ENCODE measurements at regions not wholly inside any gene's neighbourhood (a gene's known extent, or its start where the extent isn't known, plus 50 kb on each side); places are given as distances from the start of the nearest gene placed in this dataset.

DNA sequence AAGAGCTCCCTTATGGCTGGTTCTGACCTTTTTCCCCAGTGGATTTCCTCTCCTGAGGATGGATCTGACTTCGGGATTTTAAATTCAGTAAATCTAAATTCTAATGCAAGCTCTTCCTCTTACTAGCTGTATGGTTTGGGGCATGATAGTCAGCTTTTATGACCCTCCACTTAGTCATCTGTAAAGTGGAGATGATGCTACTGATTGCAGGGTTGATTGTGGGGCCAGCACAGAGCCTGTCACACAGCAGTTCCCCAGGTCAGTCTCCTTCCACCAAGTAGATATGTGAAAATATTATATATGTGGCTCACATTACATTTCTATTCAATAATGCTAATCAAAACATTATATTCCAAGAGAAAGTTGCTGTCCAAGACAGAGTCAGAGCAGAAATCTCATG, 141.3 kb upstream of the UBE2E1 start:
- DNase-seq: no peak

DNA sequence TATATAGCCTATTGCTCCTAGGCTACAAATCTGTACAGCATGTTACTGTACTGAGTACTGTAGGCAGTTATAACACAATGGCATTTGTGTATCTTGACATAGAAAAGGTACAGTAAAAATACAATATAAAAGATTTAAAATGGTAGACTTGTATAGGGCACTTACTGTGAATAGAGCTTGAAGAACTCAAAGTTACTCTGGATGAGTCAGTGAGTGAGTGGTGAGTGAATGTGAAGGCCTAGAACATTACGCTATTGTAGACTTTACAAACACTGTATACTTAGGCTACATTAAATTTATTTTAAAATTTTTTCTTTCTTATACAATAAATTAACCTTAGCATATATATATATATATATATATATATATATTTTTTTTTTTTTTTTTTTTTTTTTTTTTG, 140.0 kb upstream of the UBE2E1 start:
- no peak for DNase-seq

DNA sequence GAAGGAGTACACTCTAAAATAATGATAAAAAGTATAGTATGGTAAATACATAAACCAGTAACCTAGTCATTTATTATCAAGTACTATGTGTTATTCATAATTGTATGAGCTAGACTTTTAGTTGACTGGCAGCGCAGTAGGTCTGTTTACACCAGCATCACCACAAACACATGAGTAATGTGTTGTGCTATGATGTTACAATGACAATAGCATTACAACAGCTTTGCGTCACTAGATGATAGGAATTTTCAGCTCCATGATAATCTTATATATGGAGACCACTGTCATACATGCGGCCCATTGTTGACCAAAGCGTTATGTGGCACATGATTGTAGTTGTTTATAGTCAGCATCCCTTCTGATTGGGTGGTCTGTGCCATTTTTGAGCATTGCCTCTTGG, 138.9 kb upstream of the UBE2E1 start:
- DNase-seq: no peak

GRCh38 chr3:23667536-23668429, 138.0 kb upstream of the UBE2E1 start:
- no peak for DNase-seq

- no peak for DNase-seq
Observed at GRCh38 chr3:23668430-23668904, 137.3 kb upstream of the UBE2E1 start.

- DNase-seq: no peak
Observed at GRCh38 chr3:23669541-23670255, 136.1 kb upstream of the UBE2E1 start.

- DNase-seq: peak in 5 of 56 donors; percentile 2 to 21 (median 6)
Observed at GRCh38 chr3:23671851-23672589, 133.7 kb upstream of the UBE2E1 start.

DNA sequence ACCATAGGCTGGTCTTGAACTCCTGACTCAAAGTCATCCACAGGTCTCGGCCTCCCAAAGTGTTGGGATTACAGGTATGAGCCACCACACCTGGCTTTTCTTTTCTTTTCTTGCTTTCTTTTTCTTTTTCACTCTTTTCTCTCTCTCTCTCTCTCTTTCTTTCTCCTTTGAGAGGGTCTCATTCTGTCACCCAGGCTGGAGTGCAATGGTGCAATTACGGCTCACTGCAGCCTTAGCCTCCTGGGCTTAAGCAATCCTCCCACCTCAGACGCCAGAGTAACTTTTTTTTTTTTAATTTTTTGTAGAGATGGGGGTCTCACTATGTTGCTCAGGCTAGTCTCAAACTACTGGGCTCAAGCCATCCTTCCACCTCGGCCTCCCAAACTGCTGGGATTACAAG, 133.1 kb upstream of the UBE2E1 start:
- DNase-seq: no peak

GRCh38 chr3:23675010-23675409, 130.7 kb upstream of the UBE2E1 start:
- no peak for DNase-seq

DNA sequence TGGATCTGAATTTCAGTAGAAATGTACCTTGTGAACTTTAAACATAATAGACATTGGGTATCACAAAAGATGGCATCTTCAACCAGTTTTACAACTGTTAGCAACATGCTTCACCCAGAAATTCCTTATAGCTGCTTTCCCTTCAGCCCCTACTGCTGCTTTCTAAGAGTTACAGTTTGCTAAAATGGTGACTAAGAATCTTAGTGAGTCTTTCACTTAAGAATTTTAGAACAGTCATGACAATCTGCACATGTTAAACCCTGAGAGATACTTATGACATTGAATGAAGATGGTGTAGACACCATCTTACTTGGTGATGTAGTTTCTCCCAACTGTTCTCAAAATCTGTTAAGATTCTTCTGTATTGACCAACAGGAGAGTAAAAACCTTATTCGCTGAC, 129.7 kb upstream of the UBE2E1 start:
- no peak for DNase-seq

- no peak for DNase-seq
Observed at GRCh38 chr3:23682646-23683045, 123.1 kb upstream of the UBE2E1 start.

- peak in 39 of 56 donors; percentile 4 to 87 (median 22) for DNase-seq
Observed at GRCh38 chr3:23685541-23686258, 120.1 kb upstream of the UBE2E1 start.

DNA sequence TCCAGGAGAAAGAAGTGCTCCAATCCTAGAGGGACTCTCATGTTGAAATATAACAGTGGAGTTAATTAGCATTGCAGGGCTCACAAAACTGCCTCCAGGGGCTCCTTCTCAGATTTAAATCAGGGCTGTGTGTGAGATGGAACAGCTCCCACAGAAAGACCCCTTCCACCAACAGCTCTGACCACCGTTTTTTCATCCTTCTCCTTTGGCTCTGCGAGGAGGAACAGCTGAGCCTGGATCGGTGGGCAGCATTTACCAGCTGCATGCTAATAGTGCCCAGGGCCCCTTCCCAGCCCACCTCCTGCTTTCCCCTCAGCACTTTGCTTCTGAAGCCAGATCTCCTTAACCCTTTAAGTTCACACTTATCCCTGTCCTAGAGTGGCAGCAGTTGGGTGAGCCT, 119.2 kb upstream of the UBE2E1 start:
- no peak for DNase-seq

- no peak for DNase-seq
Observed at GRCh38 chr3:23691357-23691895, 114.3 kb upstream of the UBE2E1 start.

DNA sequence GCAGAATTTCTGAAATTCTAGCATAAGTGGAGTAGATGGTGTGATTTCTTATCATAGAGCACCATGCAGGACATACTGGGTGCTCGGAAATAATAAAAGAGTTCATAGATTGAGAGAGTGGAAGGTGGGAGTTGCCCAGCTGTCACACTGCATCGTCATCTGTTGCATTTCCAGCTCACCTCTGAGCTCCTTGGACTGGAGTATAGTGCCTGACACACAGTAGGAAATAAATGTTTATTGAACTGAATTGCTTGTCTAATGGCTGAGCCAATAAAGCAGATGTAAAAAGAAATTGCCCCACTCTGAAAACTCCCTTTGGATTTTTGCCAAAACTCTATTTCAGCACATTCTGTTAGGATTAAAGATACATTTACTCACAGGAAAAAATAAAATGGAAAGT, 108.9 kb upstream of the UBE2E1 start:
- no peak for DNase-seq

- DNase-seq: no peak
Observed at GRCh38 chr3:23697416-23697815, 108.3 kb upstream of the UBE2E1 start.

DNA sequence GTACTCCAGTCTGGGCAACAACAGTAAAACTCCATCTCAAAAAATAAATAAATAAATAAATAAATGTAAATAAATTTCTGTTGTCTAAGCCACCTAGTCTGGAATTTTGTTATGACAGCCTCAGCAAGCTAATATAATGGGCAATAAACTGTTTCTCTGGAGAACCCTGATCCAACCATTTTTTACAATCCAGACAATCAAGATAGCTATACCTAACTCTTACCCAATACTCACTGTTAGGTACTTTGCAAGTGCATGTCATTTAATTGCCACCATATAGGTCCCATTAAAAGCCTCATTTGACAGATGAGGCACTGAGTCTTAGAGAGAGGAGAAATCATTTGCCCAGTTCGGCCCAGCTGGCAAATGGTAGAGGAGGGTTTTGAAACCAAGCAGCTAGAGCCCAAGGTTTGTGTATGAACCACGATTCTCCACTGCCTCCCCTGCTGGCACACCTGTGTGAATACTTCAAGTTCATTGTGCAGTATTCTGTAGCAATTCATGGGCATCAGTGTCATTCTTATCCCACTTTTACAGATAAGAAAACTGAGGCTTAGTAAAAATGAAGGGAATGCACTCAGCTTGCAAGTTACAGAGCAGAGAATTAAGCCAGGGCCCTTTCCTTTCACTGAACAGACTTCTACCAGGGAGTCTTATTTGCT, 107.0 kb upstream of the UBE2E1 start:
- DNase-seq: no peak

DNA sequence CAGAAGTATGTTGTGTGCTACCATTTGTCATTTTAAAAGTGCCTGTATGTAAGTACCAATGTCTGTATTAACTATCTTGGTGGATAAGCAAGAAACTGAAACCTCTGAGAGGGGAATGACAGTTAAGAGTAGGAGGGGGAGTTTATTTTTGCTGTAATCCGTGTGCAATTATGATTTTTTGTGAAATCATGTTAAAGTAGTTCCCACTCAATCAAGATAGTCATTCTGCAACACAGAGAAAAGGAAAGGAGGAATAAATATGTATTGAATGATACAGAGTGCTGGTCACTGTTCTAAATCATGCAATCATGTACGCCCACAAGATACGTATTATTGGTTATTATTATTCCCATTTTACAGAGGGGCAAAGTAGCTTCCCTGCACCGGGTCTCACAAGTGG, 105.1 kb upstream of the UBE2E1 start:
- DNase-seq: no peak

GRCh38 chr3:23701716-23702597, 103.8 kb upstream of the UBE2E1 start:
- no peak for DNase-seq
